ENCODE measurements at regions not wholly inside any gene's neighbourhood (a gene's known extent, or its start where the extent isn't known, plus 50 kb on each side); places are given as distances from the start of the nearest gene placed in this dataset.

DNA sequence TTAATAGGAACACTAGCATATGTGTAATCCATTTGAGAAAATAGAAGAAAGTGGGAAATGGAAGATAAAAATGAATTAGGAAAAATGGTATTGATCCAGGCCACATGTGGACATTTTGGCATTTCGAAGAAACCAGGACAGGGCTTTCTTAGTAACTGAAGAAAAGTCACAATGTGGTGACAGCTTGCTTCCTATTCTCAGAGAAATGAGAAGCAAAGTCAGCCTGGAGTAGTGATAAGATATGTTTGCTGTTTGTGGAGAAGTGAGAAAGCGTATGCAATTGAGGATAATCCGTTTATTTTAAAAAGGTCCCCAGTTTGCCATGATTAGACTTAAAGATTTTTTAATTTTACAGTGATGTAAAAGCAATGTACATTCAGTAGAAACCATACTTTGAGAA lies 127.9 kb downstream of the SLITRK6 start:
- DNase-seq (ENCODE audit: low spot score in 2 of 2), result no peak
- H3K4me3 ChIP-seq, result no peak overlapping the region
- H3K9me3 ChIP-seq, result peaks cover 8 to 15% of the 10 kb centered on the region in 2 donors
- intact Hi-C loops (cut with DNase I; ENCODE audit: low total_unique reads), result no loop called here
- H3K36me3 ChIP-seq, result no peaks in the 10 kb centered on the region
- H3K4me1 ChIP-seq, result no peaks in the 10 kb centered on the region
- H3K27ac ChIP-seq, result no peak overlapping the region
- H3K27me3 ChIP-seq, result no peaks in the 10 kb centered on the region
- TF ChIP-seq POLR2AphosphoS5 (IDR thresholded peaks at IDR 0.05), result no peak
- TF ChIP-seq, protein P1, sequence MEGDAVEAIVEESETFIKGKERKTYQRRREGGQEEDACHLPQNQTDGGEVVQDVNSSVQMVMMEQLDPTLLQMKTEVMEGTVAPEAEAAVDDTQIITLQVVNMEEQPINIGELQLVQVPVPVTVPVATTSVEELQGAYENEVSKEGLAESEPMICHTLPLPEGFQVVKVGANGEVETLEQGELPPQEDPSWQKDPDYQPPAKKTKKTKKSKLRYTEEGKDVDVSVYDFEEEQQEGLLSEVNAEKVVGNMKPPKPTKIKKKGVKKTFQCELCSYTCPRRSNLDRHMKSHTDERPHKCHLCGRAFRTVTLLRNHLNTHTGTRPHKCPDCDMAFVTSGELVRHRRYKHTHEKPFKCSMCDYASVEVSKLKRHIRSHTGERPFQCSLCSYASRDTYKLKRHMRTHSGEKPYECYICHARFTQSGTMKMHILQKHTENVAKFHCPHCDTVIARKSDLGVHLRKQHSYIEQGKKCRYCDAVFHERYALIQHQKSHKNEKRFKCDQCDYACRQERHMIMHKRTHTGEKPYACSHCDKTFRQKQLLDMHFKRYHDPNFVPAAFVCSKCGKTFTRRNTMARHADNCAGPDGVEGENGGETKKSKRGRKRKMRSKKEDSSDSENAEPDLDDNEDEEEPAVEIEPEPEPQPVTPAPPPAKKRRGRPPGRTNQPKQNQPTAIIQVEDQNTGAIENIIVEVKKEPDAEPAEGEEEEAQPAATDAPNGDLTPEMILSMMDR (IDR thresholded peaks at IDR 0.05), result no peak

GRCh38 chr13:85666356-85666755 lies 132.9 kb downstream of the SLITRK6 start:
- H3K27ac ChIP-seq, result no peak overlapping the region
- no peak overlapping the region for H3K4me3 ChIP-seq
- DNase-seq (ENCODE audit: low spot score in 2 of 2), result no peak
- H3K4me1 ChIP-seq, result no peaks in the 10 kb centered on the region
- no peaks in the 10 kb centered on the region for H3K27me3 ChIP-seq
- intact Hi-C loops (cut with DNase I; ENCODE audit: low total_unique reads), result loop anchor here (10.0 kb wide), 1 partner anchor 1998 kb away; no protein-coding TSS in a partner anchor
- no peaks in the 10 kb centered on the region for H3K9me3 ChIP-seq
- no peaks in the 10 kb centered on the region for H3K36me3 ChIP-seq
- no peak for TF ChIP-seq POLR2AphosphoS5 (IDR thresholded peaks at IDR 0.05)
- TF ChIP-seq, protein P1 (IDR thresholded peaks at IDR 0.05), result no peak
- no peak for TF ChIP-seq POLR2A (IDR thresholded peaks at IDR 0.05)

GRCh38 chr13:85665286-85665685 lies 133.9 kb downstream of the SLITRK6 start:
- no peak for TF ChIP-seq POLR2A (IDR thresholded peaks at IDR 0.05)
- H3K27me3 ChIP-seq, result no peaks in the 10 kb centered on the region

GRCh38 chr13:85663856-85664255 lies 135.4 kb downstream of the SLITRK6 start:
- intact Hi-C loops (cut with DNase I; ENCODE audit: low total_unique reads), result loop anchor here (10.0 kb wide), 1 partner anchor 2001 kb away; no protein-coding TSS in a partner anchor
- no peaks in the 10 kb centered on the region for H3K9me3 ChIP-seq
- no peaks in the 10 kb centered on the region for H3K36me3 ChIP-seq

More at GRCh38 chr13:85665286-85665685, 133.9 kb downstream of the SLITRK6 start:
- Histone ChIP-seq H3K36me3 (no peaks in the 10 kb centered on the region), H3K4me1 (no peaks in the 10 kb centered on the region), H3K9me3 (no peaks in the 10 kb centered on the region), H3K27ac (no peak overlapping the region), H3K4me3 (no peak overlapping the region)
- DNase-seq (ENCODE audit: low spot score in 2 of 2), result no peak
- intact Hi-C loops (cut with DNase I; ENCODE audit: low total_unique reads), result loop anchor here (10.0 kb wide), 1 partner anchor 2000 kb away; no protein-coding TSS in a partner anchor

DNA sequence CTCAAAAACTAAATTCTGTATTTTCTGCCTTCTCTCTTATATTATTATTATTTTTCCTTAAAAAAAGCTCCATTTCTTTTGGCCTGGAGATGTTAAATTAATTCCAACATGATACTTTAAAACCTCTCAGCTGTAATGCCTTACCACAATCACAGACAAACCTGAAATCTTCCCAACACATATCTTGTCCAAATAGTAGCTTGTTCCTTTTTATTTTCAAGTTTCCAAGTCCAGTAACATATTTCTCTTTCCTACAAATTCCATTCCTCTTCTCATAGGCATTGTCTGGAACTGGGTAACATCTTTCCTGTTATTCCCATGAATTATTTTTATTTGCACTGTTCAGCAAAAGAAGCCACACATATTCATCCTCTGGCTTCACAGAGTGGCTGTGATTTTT lies 137.0 kb downstream of the SLITRK6 start:
- Histone ChIP-seq H3K4me1 (no peaks in the 10 kb centered on the region), H3K9me3 (no peaks in the 10 kb centered on the region), H3K4me3 (no peak overlapping the region), H3K27ac (no peak overlapping the region), H3K27me3 (no peaks in the 10 kb centered on the region), H3K36me3 (no peaks in the 10 kb centered on the region)
- TF ChIP-seq POLR2A (IDR thresholded peaks at IDR 0.05) (no peak), POLR2AphosphoS5 (IDR thresholded peaks at IDR 0.05) (no peak)
- TF ChIP-seq, protein P1 (IDR thresholded peaks at IDR 0.05), result no peak
- intact Hi-C loops (cut with DNase I; ENCODE audit: low total_unique reads), result loop anchor here (10.0 kb wide), 1 partner anchor 2003 kb away; no protein-coding TSS in a partner anchor
- no peak for DNase-seq (ENCODE audit: low spot score in 2 of 2)

More at GRCh38 chr13:85663856-85664255, 135.4 kb downstream of the SLITRK6 start:
- no peaks in the 10 kb centered on the region for H3K4me1 ChIP-seq
- H3K27me3 ChIP-seq, result no peaks in the 10 kb centered on the region
- DNase-seq (ENCODE audit: low spot score in 2 of 2), result no peak
- H3K27ac ChIP-seq, result no peak overlapping the region
- TF ChIP-seq POLR2A (IDR thresholded peaks at IDR 0.05), result no peak
- TF ChIP-seq POLR2AphosphoS5 (IDR thresholded peaks at IDR 0.05), result no peak
- TF ChIP-seq, protein P1 (IDR thresholded peaks at IDR 0.05), result no peak
- no peak overlapping the region for H3K4me3 ChIP-seq

All from breast epithelium (tissue), 4 donors.